HCT116 (cell line): ENCODE measurements at regions not wholly inside any gene's neighbourhood (a gene's known extent, or its start where the extent isn't known, plus 50 kb on each side); places are given as distances from the start of the nearest gene placed in this dataset.

Experiments used
- EZH2 ChIP-seq: fragments of 200-600 bp; sonication (generic); IDR thresholded peaks from 2 replicates; pipeline ENCODE4 v1.6.1; 2017; ENCODE audit warnings: antibody characterized with exemption, mixed run types
- POLR2A ChIP-seq: IDR thresholded peaks from 2 replicates; pipeline ENCODE4 v1.7.0; 2011; ENCODE audit warnings: borderline replicate concordance; ENCODE audit not compliant: insufficient read depth, insufficient read length; ENCODE audit errors: extremely low read depth
- SIN3A ChIP-seq: IDR thresholded peaks from 2 replicates; pipeline ENCODE4 v1.6.1; 2012; ENCODE audit warnings: low read depth
- SP1 ChIP-seq: IDR thresholded peaks from 2 replicates; pipeline ENCODE4 v1.6.1; 2012; ENCODE audit warnings: low read depth
- TF ChIP-seq, protein P1 (sequence below): IDR thresholded peaks from 2 replicates; pipeline ENCODE4 v1.6.1; 2012
- TF ChIP-seq, protein P2 (sequence below), 3 experiments: fragments of 200-600 bp in 1 of 3; sonication (generic) in 1 of 3; IDR thresholded peaks in 2 of 3; conservative IDR thresholded peaks in 1 of 3; 2 replicates each; pipeline ENCODE4 v1.5.1; 2012 to 2017; ENCODE audit warnings: low read depth in 2 of 3, low read length in 2 of 3, antibody characterized with exemption in 1 of 3, borderline replicate concordance in 1 of 3, control low read depth in 1 of 3, mild to moderate bottlenecking in 1 of 3, mixed read lengths in 1 of 3, mixed run types in 1 of 3, moderate library complexity in 1 of 3; ENCODE audit not compliant: insufficient read depth in 1 of 3
- TF ChIP-seq, protein P3 (sequence below): IDR thresholded peaks from 2 replicates; pipeline ENCODE4 v1.6.1; 2012
- TF ChIP-seq, protein P4 (sequence below): IDR thresholded peaks from 2 replicates; pipeline ENCODE4 v1.6.1; 2012; ENCODE audit warnings: low read depth

DNA sequence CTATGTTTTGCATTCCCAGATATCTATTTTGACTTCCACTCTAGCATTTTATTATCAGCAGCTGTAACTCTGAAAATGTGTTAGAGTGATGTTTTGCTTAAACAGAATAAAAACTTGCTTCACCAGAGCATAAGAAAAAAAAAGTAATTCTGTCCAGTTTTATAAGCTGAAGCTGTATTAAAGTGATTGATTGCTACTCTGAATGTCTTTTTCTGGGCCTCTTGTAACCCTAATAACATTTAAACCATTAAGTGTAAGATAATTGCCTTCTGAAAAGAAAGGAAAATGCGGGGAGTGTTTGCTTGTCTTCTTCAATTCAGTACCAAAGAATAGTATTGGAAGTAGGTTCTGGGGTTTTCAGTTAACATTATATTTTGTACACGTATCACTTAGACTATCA, 57.9 kb upstream of the UBE2E1 start:
- TF ChIP-seq, protein P1, sequence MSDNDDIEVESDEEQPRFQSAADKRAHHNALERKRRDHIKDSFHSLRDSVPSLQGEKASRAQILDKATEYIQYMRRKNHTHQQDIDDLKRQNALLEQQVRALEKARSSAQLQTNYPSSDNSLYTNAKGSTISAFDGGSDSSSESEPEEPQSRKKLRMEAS = no peak
- no peak for TF ChIP-seq POLR2A
- no peak for TF ChIP-seq EZH2
- TF ChIP-seq, protein P2, sequence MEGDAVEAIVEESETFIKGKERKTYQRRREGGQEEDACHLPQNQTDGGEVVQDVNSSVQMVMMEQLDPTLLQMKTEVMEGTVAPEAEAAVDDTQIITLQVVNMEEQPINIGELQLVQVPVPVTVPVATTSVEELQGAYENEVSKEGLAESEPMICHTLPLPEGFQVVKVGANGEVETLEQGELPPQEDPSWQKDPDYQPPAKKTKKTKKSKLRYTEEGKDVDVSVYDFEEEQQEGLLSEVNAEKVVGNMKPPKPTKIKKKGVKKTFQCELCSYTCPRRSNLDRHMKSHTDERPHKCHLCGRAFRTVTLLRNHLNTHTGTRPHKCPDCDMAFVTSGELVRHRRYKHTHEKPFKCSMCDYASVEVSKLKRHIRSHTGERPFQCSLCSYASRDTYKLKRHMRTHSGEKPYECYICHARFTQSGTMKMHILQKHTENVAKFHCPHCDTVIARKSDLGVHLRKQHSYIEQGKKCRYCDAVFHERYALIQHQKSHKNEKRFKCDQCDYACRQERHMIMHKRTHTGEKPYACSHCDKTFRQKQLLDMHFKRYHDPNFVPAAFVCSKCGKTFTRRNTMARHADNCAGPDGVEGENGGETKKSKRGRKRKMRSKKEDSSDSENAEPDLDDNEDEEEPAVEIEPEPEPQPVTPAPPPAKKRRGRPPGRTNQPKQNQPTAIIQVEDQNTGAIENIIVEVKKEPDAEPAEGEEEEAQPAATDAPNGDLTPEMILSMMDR (IDR thresholded peaks at IDR 0.05 in 2 of 3, conservative IDR thresholded peaks at IDR 0.05 in 1 of 3; ENCODE audit: borderline replicate concordance in 1 of 3, insufficient read depth in 1 of 3, low read depth in 2 of 3, low read length in 2 of 3) = no peak
- no peak for TF ChIP-seq SIN3A
- TF ChIP-seq, protein P3, sequence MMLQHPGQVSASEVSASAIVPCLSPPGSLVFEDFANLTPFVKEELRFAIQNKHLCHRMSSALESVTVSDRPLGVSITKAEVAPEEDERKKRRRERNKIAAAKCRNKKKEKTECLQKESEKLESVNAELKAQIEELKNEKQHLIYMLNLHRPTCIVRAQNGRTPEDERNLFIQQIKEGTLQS = no peak
- TF ChIP-seq, protein P4, sequence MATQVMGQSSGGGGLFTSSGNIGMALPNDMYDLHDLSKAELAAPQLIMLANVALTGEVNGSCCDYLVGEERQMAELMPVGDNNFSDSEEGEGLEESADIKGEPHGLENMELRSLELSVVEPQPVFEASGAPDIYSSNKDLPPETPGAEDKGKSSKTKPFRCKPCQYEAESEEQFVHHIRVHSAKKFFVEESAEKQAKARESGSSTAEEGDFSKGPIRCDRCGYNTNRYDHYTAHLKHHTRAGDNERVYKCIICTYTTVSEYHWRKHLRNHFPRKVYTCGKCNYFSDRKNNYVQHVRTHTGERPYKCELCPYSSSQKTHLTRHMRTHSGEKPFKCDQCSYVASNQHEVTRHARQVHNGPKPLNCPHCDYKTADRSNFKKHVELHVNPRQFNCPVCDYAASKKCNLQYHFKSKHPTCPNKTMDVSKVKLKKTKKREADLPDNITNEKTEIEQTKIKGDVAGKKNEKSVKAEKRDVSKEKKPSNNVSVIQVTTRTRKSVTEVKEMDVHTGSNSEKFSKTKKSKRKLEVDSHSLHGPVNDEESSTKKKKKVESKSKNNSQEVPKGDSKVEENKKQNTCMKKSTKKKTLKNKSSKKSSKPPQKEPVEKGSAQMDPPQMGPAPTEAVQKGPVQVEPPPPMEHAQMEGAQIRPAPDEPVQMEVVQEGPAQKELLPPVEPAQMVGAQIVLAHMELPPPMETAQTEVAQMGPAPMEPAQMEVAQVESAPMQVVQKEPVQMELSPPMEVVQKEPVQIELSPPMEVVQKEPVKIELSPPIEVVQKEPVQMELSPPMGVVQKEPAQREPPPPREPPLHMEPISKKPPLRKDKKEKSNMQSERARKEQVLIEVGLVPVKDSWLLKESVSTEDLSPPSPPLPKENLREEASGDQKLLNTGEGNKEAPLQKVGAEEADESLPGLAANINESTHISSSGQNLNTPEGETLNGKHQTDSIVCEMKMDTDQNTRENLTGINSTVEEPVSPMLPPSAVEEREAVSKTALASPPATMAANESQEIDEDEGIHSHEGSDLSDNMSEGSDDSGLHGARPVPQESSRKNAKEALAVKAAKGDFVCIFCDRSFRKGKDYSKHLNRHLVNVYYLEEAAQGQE = no peak
- TF ChIP-seq SP1 = no peak
